ENCODE measurements at regions not wholly inside any gene's neighbourhood (a gene's known extent, or its start where the extent isn't known, plus 50 kb on each side); places are given as distances from the start of the nearest gene placed in this dataset.

GRCh38 chr2:5537180-5537688 lies 154.9 kb upstream of the SOX11 start:
- Histone ChIP-seq H3K9me3 (ENCODE audit: control insufficient read depth, insufficient read depth, low read length) (no peaks in the 10 kb centered on the region; the same call in 1 of the 2 replicates), H3K27me3 (ENCODE audit: control insufficient read depth, low read length) (no peaks in the 10 kb centered on the region), H4K20me1 (ENCODE audit: control insufficient read depth, insufficient read depth, low read depth, low read length) (no peaks in the 10 kb centered on the region), H3K79me2 (ENCODE audit: control insufficient read depth, low read length) (no peaks in the 10 kb centered on the region), H3K4me2 (ENCODE audit: low read length) (no peak overlapping the region), H3K4me3 (ENCODE audit: low read length) (no peak overlapping the region), H3F3A (ENCODE audit: control insufficient read depth, insufficient read depth) (no peaks in the 10 kb centered on the region), H3K36me3 (ENCODE audit: control insufficient read depth, low read length) (no peaks in the 10 kb centered on the region), H3K27ac (ENCODE audit: low read depth, low read length) (no peak overlapping the region), H3K4me1 (ENCODE audit: control insufficient read depth, low read length) (no peaks in the 10 kb centered on the region), H3K9me2 (replicated peaks; ENCODE audit: control insufficient read depth, low read length) (no peaks in the 10 kb centered on the region)
- no peak for TF ChIP-seq EZH2phosphoT487 (IDR thresholded peaks at IDR 0.05; ENCODE audit: borderline replicate concordance, low read length)
- TF ChIP-seq, protein P1, sequence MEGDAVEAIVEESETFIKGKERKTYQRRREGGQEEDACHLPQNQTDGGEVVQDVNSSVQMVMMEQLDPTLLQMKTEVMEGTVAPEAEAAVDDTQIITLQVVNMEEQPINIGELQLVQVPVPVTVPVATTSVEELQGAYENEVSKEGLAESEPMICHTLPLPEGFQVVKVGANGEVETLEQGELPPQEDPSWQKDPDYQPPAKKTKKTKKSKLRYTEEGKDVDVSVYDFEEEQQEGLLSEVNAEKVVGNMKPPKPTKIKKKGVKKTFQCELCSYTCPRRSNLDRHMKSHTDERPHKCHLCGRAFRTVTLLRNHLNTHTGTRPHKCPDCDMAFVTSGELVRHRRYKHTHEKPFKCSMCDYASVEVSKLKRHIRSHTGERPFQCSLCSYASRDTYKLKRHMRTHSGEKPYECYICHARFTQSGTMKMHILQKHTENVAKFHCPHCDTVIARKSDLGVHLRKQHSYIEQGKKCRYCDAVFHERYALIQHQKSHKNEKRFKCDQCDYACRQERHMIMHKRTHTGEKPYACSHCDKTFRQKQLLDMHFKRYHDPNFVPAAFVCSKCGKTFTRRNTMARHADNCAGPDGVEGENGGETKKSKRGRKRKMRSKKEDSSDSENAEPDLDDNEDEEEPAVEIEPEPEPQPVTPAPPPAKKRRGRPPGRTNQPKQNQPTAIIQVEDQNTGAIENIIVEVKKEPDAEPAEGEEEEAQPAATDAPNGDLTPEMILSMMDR (IDR thresholded peaks at IDR 0.05; ENCODE audit: low read depth, low read length, poor library complexity, severe bottlenecking), result no peak

GRCh38 chr2:5538313-5538712 lies 153.9 kb upstream of the SOX11 start:
- Histone ChIP-seq H3K79me2 (ENCODE audit: control insufficient read depth, low read length) (no peaks in the 10 kb centered on the region), H3K27ac (ENCODE audit: low read depth, low read length) (no peak overlapping the region), H3K4me1 (ENCODE audit: control insufficient read depth, low read length) (no peaks in the 10 kb centered on the region), H4K20me1 (ENCODE audit: control insufficient read depth, insufficient read depth, low read depth, low read length) (no peaks in the 10 kb centered on the region), H3K9me3 (ENCODE audit: control insufficient read depth, insufficient read depth, low read length) (peaks cover 3% of the 10 kb centered on the region; the same call in 1 of the 2 replicates), H3F3A (ENCODE audit: control insufficient read depth, insufficient read depth) (no peaks in the 10 kb centered on the region), H3K9me2 (replicated peaks; ENCODE audit: control insufficient read depth, low read length) (no peaks in the 10 kb centered on the region), H3K4me3 (ENCODE audit: low read length) (no peak overlapping the region), H3K27me3 (ENCODE audit: control insufficient read depth, low read length) (no peaks in the 10 kb centered on the region), H3K4me2 (ENCODE audit: low read length) (no peak overlapping the region), H3K36me3 (ENCODE audit: control insufficient read depth, low read length) (no peaks in the 10 kb centered on the region)
- TF ChIP-seq EZH2phosphoT487 (IDR thresholded peaks at IDR 0.05; ENCODE audit: borderline replicate concordance, low read length), result no peak
- TF ChIP-seq, protein P1 (IDR thresholded peaks at IDR 0.05; ENCODE audit: low read depth, low read length, poor library complexity, severe bottlenecking), result no peak

DNA sequence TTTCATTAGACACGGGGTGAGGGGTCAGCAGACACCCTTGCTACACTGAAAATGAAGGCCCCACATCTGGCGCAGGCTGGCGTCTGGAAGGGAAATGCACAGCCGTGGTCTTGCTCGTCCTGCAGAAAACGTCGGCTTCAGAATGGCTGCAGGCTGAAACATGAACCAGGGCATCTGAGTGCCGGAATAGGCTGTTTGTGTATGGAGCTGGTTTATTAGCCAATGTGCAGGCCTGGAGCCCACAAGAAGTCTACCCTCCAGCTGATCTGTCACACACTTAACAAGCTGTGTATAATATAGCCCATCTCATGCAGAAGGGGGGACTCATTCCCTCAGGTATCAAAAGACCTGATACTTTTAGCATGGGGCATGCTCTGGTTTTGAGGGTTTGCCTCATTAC lies 153.4 kb upstream of the SOX11 start:
- peaks cover 3% of the 10 kb centered on the region; the same call in 1 of the 2 replicates for H3K9me3 ChIP-seq (ENCODE audit: control insufficient read depth, insufficient read depth, low read length)
- no peaks in the 10 kb centered on the region for H3K4me1 ChIP-seq (ENCODE audit: control insufficient read depth, low read length)
- H3K27ac ChIP-seq (ENCODE audit: low read depth, low read length), result no peak overlapping the region
- H4K20me1 ChIP-seq (ENCODE audit: control insufficient read depth, insufficient read depth, low read depth, low read length), result no peaks in the 10 kb centered on the region
- no peaks in the 10 kb centered on the region for H3K79me2 ChIP-seq (ENCODE audit: control insufficient read depth, low read length)
- TF ChIP-seq EZH2phosphoT487 (IDR thresholded peaks at IDR 0.05; ENCODE audit: borderline replicate concordance, low read length), result no peak
- TF ChIP-seq, protein P1 (IDR thresholded peaks at IDR 0.05; ENCODE audit: low read depth, low read length, poor library complexity, severe bottlenecking), result no peak
- H3K4me2 ChIP-seq (ENCODE audit: low read length), result no peak overlapping the region
- H3K27me3 ChIP-seq (ENCODE audit: control insufficient read depth, low read length), result no peaks in the 10 kb centered on the region
- H3F3A ChIP-seq (ENCODE audit: control insufficient read depth, insufficient read depth), result no peaks in the 10 kb centered on the region
- no peak overlapping the region for H3K4me3 ChIP-seq (ENCODE audit: low read length)
- no peaks in the 10 kb centered on the region for H3K9me2 ChIP-seq (replicated peaks; ENCODE audit: control insufficient read depth, low read length)
- no peaks in the 10 kb centered on the region for H3K36me3 ChIP-seq (ENCODE audit: control insufficient read depth, low read length)
